ENCODE measurements at regions not wholly inside any gene's neighbourhood (a gene's known extent, or its start where the extent isn't known, plus 50 kb on each side); places are given as distances from the start of the nearest gene placed in this dataset.
A peak's percentile ranks its signal among the peaks of the same experiment; 100 is the strongest.

GRCh38 chr1:81238129-81238528 is 562.6 kb upstream of the ADGRL2 start:
- POLR2A ChIA-PET (ENCODE audit: partially characterized antibody): interaction anchor here (1.3 kb wide), 1 partner anchor 564 kb away, joined by 4 read pairs; no protein-coding TSS in a partner anchor
- CTCF ChIA-PET (ENCODE audit: partially characterized antibody): interaction anchor here (1.0 kb wide), 1 partner anchor 12 kb away, joined by 4 read pairs; no protein-coding TSS in a partner anchor

More at GRCh38 chr1:81238129-81238528, 562.6 kb upstream of the ADGRL2 start:
- DNase-seq (ENCODE audit: low read depth in 1 of 2, low spot score in 2 of 2): no peak
- no peak overlapping the region for H4K8ac ChIP-seq (ENCODE audit: extremely low read depth, insufficient read depth, low read length)
- no peak overlapping the region for H3K56ac ChIP-seq (replicated peaks; ENCODE audit: insufficient read length, low read depth, low read length)
- no peaks in the 10 kb centered on the region for H3K36me3 ChIP-seq (ENCODE audit: control insufficient read depth in 2 of 4, insufficient read depth in 4 of 4, low read length in 3 of 4)
- no peaks in the 10 kb centered on the region for H3K79me2 ChIP-seq (ENCODE audit: control insufficient read depth in 1 of 2, insufficient read depth in 2 of 2, low read length in 2 of 2)
- no peak for TF ChIP-seq RBBP5 (IDR thresholded peaks at IDR 0.05; ENCODE audit: borderline replicate concordance, low read depth, low read length)
- no peak for TF ChIP-seq POLR2AphosphoS5 (IDR thresholded peaks at IDR 0.05; ENCODE audit: low read depth, low read length)
- no peak for TF ChIP-seq ASH2L (IDR thresholded peaks at IDR 0.05; ENCODE audit: low read length)
- no peak for TF ChIP-seq CHD1 (IDR thresholded peaks at IDR 0.05; ENCODE audit: low read depth, low read length)
- TF ChIP-seq FOSL1 (IDR thresholded peaks at IDR 0.05; ENCODE audit: insufficient read depth, low read depth, low read length): no peak
- no peak for TF ChIP-seq CBX5 (IDR thresholded peaks at IDR 0.05; ENCODE audit: low read depth, low read length)
- no peak for TF ChIP-seq POU5F1 (IDR thresholded peaks at IDR 0.05; ENCODE audit: low read depth, low read length)
- TF ChIP-seq NANOG (IDR thresholded peaks at IDR 0.05; ENCODE audit: insufficient read depth, low read depth, low read length, poor library complexity, severe bottlenecking): no peak
- no peak for TF ChIP-seq SP4 (IDR thresholded peaks at IDR 0.05; ENCODE audit: low read length)
- no peak for TF ChIP-seq TAF7 (optimal IDR thresholded peaks at IDR 0.05; ENCODE audit: borderline replicate concordance, low read depth, low read length)
- TF ChIP-seq RXRA (IDR thresholded peaks at IDR 0.05; ENCODE audit: insufficient read depth, low read depth, low read length): no peak
- TF ChIP-seq CBX8 (IDR thresholded peaks at IDR 0.05; ENCODE audit: borderline replicate concordance, low read depth, low read length): no peak
- no peak for TF ChIP-seq MAFK (IDR thresholded peaks at IDR 0.05; ENCODE audit: low read depth, low read length)
- TF ChIP-seq SIN3A (conservative IDR thresholded peaks at IDR 0.05 in 1 of 2, IDR thresholded peaks at IDR 0.05 in 1 of 2; ENCODE audit: low read depth in 1 of 2, low read length in 2 of 2): no peak
- no peak for TF ChIP-seq EZH2 (IDR thresholded peaks at IDR 0.05; ENCODE audit: low read depth, low read length, severe bottlenecking)
- no peaks in the 10 kb centered on the region for H3K27me3 ChIP-seq (replicated peaks in 1 of 4; ENCODE audit: control insufficient read depth in 3 of 4, extremely low read depth in 1 of 4, insufficient read depth in 3 of 4, low read length in 3 of 4)
- no peak for FAIRE-seq
- no peak overlapping the region; the same call in 1 of the 2 replicates for H2AFZ ChIP-seq (ENCODE audit: low read length)
- H3K4me1 ChIP-seq (replicated peaks in 1 of 4; ENCODE audit: control insufficient read depth in 3 of 4, insufficient read depth in 4 of 4, low read length in 3 of 4): peaks cover 0 to 32% (median 12%) of the 10 kb centered on the region in 4 experiments; a peak in 3 of 7 replicates
- WGBS, 2 experiments (ENCODE audit: extremely low coverage in 1 of 2, insufficient coverage in 1 of 2, insufficient read length in 1 of 2, insufficient replicate concordance in 2 of 2, low coverage in 1 of 2, low lambda C conversion rate in 2 of 2, missing lambda C conversion rate in 1 of 2): 18% methylated on average over 3 of the region's 3 CpGs; no CpG with 5 or more reads in 1 of the 2 experiments
- no peaks in the 10 kb centered on the region for H4K20me1 ChIP-seq (replicated peaks in 1 of 2; ENCODE audit: control insufficient read depth in 1 of 2, insufficient read depth in 2 of 2, low read length in 2 of 2)
- H3K4me3 ChIP-seq (ENCODE audit: extremely low read depth in 1 of 4, insufficient read depth in 2 of 4, low read depth in 3 of 4, low read length in 4 of 4): peak overlapping the region in 1 of 4 experiments; percentile 38; a peak in 2 of 8 replicates
- H3K18ac ChIP-seq (ENCODE audit: extremely low read depth, low read length): no peak overlapping the region
- H3K9me3 ChIP-seq (ENCODE audit: insufficient read depth in 2 of 2, low read depth in 1 of 2, low read length in 1 of 2): no peaks in the 10 kb centered on the region
- H3K14ac ChIP-seq (ENCODE audit: insufficient read length): no peak overlapping the region
- H2BK120ac ChIP-seq (replicated peaks; ENCODE audit: low read depth, low read length): no peak overlapping the region
- peak overlapping the region; percentile 36 to 69; a peak in 2 of 4 replicates for H3K4me2 ChIP-seq (ENCODE audit: insufficient read depth in 1 of 2, low read depth in 2 of 2, low read length in 2 of 2)
- H3K4ac ChIP-seq (replicated peaks; ENCODE audit: insufficient read length, low read depth, low read length): no peak overlapping the region
- H4K91ac ChIP-seq (replicated peaks; ENCODE audit: insufficient read length, low read length): no peak overlapping the region
- no peaks in the 10 kb centered on the region for H3K79me1 ChIP-seq (ENCODE audit: low read depth, low read length)
- H2BK12ac ChIP-seq (ENCODE audit: low read depth, low read length): no peak overlapping the region; the same call in 1 of the 2 replicates
- H2AK5ac ChIP-seq (ENCODE audit: low read depth, low read length): no peak overlapping the region
- peak overlapping the region; percentile 91; the same call in 1 of the 2 replicates for H2BK5ac ChIP-seq (ENCODE audit: low read depth, low read length)
- H3K27ac ChIP-seq (ENCODE audit: low read depth, low read length): no peak overlapping the region
- no peak overlapping the region for H4K5ac ChIP-seq (ENCODE audit: insufficient read length, low read depth, low read length)
- H3K23me2 ChIP-seq (ENCODE audit: low read depth, low read length): no peaks in the 10 kb centered on the region
- H3K9ac ChIP-seq (replicated peaks in 1 of 4; ENCODE audit: extremely low read depth in 1 of 4, low read depth in 3 of 4, low read length in 3 of 4): no peak overlapping the region; a peak in 2 of 7 replicates
- H2BK15ac ChIP-seq (ENCODE audit: low read length): no peak overlapping the region
- H3K23ac ChIP-seq (ENCODE audit: insufficient read length): no peak overlapping the region
- H2BK20ac ChIP-seq (ENCODE audit: low read length): no peak overlapping the region

Data from H1 (cell line).